Superior temporal gyrus (tissue), 1 donor: ENCODE measurements at regions not wholly inside any gene's neighbourhood (a gene's known extent, or its start where the extent isn't known, plus 50 kb on each side); places are given as distances from the start of the nearest gene placed in this dataset.
A peak's percentile ranks its signal among the peaks of the same experiment; 100 is the strongest.

ENCODE experiments used
- DNase-seq: peaks from one replicate; pipeline ENCODE4 v3.0.0-alpha.2; 2016; ENCODE audit errors: extremely low spot score

- no peak for DNase-seq
These were observed 498.8 kb upstream of the CD180 start for GRCh38 chr5:67695369-67695768.

GRCh38 chr5:67694810-67695191 is 498.2 kb upstream of the CD180 start:
- DNase-seq, result no peak

GRCh38 chr5:67693956-67694809 is 497.6 kb upstream of the CD180 start:
- no peak for DNase-seq

- no peak for DNase-seq
These were observed 490.1 kb upstream of the CD180 start for GRCh38 chr5:67686746-67687145.

- DNase-seq, result no peak
These were observed 485.1 kb upstream of the CD180 start for GRCh38 chr5:67681703-67682102.

- no peak for DNase-seq
These were observed 483.5 kb upstream of the CD180 start for GRCh38 chr5:67680099-67680498.

- DNase-seq, result peak; percentile 36
These were observed 482.7 kb upstream of the CD180 start for GRCh38 chr5:67679184-67679841.

GRCh38 chr5:67678594-67678993 is 482.0 kb upstream of the CD180 start:
- DNase-seq, result no peak

- DNase-seq, result no peak
These were observed 480.9 kb upstream of the CD180 start for GRCh38 chr5:67677422-67677970.

- DNase-seq, result no peak
These were observed 480.3 kb upstream of the CD180 start for GRCh38 chr5:67676863-67677262.

- no peak for DNase-seq
These were observed 477.6 kb upstream of the CD180 start for GRCh38 chr5:67674159-67674655.

- no peak for DNase-seq
These were observed 477.0 kb upstream of the CD180 start for GRCh38 chr5:67673618-67674017.

GRCh38 chr5:67673180-67673579 is 476.6 kb upstream of the CD180 start:
- DNase-seq, result no peak

- DNase-seq, result no peak
These were observed 476.0 kb upstream of the CD180 start for GRCh38 chr5:67672636-67673035.

GRCh38 chr5:67669916-67670315 is 473.3 kb upstream of the CD180 start:
- DNase-seq, result no peak

GRCh38 chr5:67660149-67660548 is 463.6 kb upstream of the CD180 start:
- DNase-seq, result no peak

- DNase-seq, result no peak
These were observed 462.7 kb upstream of the CD180 start for GRCh38 chr5:67659288-67659687.

GRCh38 chr5:67657055-67657454 is 460.5 kb upstream of the CD180 start:
- DNase-seq, result no peak

GRCh38 chr5:67652201-67652600 is 455.6 kb upstream of the CD180 start:
- DNase-seq, result no peak

- no peak for DNase-seq
These were observed 454.6 kb upstream of the CD180 start for GRCh38 chr5:67651180-67651579.

- no peak for DNase-seq
These were observed 451.6 kb upstream of the CD180 start for GRCh38 chr5:67648201-67648671.

- no peak for DNase-seq
These were observed 451.2 kb upstream of the CD180 start for GRCh38 chr5:67647772-67648171.
